ENCODE measurements at regions not wholly inside any gene's neighbourhood (a gene's known extent, or its start where the extent isn't known, plus 50 kb on each side); places are given as distances from the start of the nearest gene placed in this dataset.

GRCh38 chr21:39097335-39097861, 85.9 kb downstream of the PSMG1 start:
- no peak for FAIRE-seq
- DNase-seq (ENCODE audit: insufficient read length, low spot score), result no peak
- TF ChIP-seq CTCF (IDR thresholded peaks at IDR 0.05; ENCODE audit: insufficient read depth, missing control alignments), result no peak

DNA sequence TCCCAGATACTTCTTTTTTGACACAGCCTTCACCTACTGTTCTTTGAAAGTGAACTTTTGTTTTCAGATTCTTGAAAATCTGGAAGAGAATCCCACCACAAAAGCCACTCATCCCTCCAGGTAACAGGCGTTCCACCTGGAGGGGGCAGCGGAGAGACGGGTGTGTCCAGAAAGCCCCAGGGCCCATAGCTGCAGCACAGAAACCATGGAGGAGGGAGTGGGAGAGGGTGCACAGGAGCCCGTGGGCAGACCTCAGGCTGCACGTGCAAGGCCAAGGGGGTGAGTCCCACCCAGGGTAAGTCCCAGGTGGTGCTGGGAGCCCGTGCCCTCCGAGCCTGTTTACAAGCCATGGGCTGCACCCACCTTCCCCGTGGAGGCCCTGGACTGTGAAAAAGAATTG, 86.5 kb downstream of the PSMG1 start:
- FAIRE-seq (no peak), DNase-seq (ENCODE audit: insufficient read length, low spot score) (no peak)
- peak; percentile 8 for TF ChIP-seq CTCF (IDR thresholded peaks at IDR 0.05; ENCODE audit: insufficient read depth, missing control alignments)

DNA sequence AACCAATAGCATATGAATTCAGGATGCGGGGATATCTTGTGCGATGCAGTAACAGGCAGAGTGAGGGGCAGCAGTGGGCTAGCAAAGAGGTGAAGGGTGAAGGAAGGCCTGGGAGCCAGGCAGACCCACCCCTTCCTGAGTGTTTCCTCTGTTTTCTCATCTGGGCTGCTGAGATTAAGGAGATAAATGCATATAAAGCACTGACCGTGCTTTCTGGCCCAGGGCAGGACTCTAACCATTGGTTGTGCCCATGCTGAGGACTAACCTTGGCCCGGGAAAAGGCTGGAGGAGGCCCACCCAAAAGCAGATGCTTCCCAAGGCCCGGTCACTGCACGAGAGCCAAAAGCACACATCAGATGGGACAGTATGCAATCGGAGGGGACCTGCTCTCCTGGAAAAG, 87.6 kb downstream of the PSMG1 start:
- no peak for TF ChIP-seq CTCF (IDR thresholded peaks at IDR 0.05; ENCODE audit: insufficient read depth, missing control alignments)
- FAIRE-seq (no peak), DNase-seq (ENCODE audit: insufficient read length, low spot score) (no peak)

DNA sequence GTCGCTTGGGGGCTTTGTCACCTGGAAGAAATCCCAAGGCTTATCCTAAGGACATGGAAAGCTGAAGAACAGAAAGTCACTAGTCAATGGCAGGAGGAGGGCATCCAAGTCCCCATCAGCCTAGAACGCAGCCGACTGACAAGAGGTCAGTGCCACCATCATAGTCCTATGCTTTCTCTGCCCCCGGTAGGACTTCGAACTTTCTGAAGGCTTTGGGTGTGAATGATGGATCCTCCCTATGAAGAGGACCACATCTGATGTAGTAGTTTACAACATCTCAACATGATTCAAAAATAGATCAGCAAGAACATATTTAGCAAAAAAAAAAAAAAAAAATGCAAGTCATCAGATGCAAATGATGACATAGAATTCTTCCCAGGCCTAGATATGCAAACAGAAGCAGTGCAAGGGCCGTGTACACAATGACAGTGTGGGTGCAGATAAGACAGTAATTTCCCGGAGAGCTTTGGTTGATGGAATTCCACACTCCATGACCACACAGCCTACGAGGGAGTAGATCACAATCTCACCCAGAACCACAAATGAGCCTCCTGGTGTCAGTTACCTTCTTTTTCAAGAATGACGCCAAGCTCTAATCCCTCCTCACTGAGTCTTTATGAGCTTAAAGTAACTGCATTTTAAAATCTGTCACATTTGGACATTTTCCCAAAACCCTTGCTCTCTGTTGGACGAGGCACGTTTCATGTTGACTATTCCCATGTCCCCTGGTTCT, 88.2 kb downstream of the PSMG1 start:
- no peak for TF ChIP-seq CTCF (IDR thresholded peaks at IDR 0.05; ENCODE audit: insufficient read depth, missing control alignments)
- DNase-seq (ENCODE audit: insufficient read length, low spot score) (no peak), FAIRE-seq (no peak)

DNA sequence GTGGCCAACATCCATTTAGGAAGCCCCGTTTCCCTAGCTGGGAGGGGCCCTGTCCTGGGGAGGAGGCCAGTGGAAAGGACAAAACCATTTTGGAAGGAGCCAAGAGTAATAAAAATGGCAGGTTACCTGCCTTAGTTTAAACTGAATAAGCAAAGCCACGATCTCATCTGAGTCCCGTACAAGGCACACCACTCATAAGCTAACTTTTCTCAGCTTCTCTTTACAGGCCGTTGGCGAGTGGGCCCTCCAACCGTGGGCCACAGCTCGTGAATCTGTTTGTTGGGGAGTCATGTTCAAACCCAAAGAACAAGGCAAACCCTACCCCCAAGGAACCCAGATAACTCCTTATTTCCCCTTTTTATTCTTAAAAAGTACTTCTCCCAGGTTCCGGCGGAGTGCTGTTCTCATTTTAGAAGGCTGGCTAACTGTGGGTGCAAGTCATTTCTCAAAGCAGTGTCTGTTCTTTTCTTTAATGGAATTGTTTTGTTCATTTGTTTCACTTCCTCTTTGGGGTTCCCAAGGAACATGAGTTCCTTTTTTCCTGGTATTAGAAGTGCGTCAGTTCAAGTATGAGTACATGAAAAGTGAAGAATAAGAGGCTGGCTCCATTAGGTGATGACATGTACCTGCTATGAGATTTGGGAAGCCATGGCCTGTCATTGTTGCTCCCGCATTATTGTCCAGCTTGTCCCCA, 89.0 kb downstream of the PSMG1 start:
- no peak for FAIRE-seq
- no peak for TF ChIP-seq CTCF (IDR thresholded peaks at IDR 0.05; ENCODE audit: insufficient read depth, missing control alignments)

GRCh38 chr21:39093526-39093925, 89.7 kb downstream of the PSMG1 start:
- no peak for TF ChIP-seq CTCF (IDR thresholded peaks at IDR 0.05; ENCODE audit: insufficient read depth, missing control alignments)
- no peak for FAIRE-seq
- no peak for DNase-seq (ENCODE audit: insufficient read length, low spot score)

More for the DNA sequence above, 89.0 kb downstream of the PSMG1 start:
- DNase-seq (ENCODE audit: insufficient read length, low spot score), result no peak
